Activated CD8-positive, alpha-beta memory T cell treated with anti-CD3 and anti-CD28 coated beads, Interleukin-2, amount 50 U/mL, for 1 hour (primary cell): ENCODE measurements at regions not wholly inside any gene's neighbourhood (a gene's known extent, or its start where the extent isn't known, plus 50 kb on each side); places are given as distances from the start of the nearest gene placed in this dataset.

Source experiments
- DNase-seq: peaks from one replicate; pipeline ENCODE4 v3.0.0-alpha.2; 2020; ENCODE audit errors: extremely low read depth

DNA sequence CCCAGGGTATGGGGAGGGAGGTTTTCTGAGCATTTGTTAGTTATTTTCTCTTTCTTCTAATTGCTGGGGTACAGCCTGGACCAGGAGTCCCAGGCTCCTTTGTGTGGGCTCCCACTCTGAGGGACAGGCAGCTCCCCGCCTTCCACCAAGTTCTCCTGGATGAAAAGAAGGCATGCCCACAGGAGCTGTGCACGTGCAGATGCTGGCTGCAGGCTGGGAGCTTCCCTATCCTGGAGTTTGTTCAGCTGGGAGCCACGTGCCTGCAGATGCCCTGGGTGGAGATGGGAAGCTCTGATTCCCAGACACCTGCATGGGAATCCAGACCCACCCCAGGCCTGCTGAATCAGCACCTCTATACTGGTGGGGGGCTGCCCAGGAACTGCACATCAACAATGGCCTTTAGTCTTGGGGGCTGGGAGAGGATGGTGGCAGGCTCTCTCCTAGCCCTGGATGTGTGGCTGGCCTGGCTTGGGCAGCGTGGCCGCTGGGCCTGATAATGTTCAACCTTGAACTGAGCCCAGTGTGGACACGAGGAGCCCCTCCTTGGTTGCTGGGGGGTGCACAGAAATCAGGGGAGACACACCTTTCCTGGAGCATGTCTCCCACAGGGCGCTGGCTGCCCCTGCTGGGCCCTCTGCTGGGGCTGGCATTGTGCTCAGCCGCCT is 233.6 kb upstream of the HS6ST1 start:
- no peak for DNase-seq

DNA sequence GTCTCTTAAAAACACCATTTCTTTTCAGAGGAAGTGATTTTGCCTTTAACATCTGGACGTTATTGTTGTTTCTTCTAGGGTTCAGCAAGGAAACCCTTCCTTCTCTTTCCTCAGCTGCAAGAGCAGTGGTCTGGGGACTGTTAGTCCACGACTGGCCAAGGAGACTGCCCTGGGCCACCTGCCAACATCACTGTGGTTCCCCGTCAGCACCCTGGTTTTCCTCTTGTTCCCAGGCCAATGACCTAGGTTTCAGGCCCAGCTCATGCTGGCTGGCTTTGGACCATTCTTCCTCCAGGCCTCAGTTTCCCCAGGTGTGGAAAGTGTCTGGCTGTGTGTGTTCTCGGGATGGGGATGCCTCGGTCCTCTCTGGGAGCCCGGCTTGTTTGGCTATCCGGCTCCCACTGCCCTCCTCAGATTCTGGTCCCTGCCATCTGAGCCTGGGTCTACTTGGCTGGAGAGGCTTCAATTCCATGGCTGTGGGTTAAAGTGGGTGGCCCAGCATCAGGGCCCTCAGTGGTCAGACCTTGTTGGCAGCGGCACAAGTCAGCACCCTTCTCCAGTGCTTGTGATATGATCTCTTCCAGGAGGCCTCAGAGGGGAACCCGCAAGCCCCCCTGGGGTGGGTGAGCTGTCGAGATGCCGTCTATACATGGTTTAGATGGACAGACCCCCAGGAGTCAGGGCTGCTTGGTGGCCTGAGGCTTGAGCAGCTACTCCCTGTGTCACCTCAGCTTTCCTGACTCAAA is 234.3 kb upstream of the HS6ST1 start:
- no peak for DNase-seq

DNA sequence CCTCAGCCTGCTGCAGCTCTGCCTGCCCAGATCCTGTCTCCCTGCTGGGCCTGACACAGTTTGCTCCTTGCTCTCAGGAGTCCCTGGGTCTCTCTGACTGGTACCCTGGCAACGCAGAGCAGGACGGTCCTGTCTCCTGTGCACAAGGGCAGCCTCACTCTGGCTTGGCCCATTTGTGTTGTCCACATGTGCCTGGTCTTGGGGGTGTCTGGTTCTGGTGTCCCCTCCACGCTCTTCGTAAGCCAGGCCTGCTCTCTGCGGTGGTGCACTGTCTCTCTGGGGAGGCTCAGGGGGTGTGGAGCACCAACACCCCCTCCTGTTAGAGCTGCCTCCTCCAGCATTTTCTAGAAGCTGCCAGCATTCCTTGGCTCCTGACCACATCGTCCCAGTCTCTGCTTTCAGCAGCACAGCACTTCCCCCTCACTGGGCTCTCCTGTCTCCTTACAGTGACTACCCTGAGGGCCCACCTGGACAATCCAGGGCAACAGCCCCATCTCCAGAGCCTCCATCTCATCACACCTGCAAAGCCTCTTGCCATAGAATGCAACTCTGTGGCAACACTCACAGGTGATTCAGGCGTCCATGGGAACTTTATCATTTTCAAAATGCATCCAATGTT is 235.6 kb upstream of the HS6ST1 start:
- no peak for DNase-seq

DNA sequence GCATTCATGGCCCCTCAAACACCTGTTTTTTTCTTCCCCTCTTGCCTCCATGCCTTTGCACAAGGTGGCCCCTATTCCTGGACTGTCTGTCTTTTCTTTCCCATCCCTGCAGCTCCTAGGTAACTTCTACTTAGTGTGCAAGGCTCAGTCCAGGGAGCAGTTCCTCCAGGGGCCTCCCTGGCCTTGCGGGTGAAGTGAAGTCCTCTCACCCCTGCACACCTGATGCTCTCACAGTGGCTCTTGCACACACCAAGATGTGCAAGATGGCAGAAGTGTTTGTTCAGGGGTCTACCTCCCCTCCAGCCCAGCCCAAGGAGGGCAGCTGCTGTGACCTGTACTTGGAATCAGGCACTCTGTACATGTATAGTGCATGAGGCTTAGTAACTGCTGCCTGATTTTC is 236.8 kb upstream of the HS6ST1 start:
- DNase-seq, result no peak

DNA sequence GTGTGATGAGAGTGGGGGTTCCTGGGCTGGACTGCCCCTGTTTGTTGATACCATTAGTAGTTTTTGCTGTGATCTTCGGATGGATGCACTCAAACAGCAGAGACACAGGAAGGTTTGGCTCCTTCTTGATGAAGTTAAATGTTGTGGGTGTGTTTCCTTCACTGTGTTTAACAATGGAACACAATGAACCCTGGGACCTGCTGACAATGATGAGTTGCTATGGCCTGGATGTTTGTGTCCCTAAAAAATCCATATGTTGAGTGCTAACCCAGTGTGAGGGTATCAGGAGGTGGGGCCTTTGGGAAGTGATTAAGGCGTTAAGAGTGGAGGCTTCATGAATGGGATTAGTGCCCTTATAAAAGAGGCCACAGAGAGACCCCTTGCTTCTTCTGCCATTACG is 237.4 kb upstream of the HS6ST1 start:
- no peak for DNase-seq

DNA sequence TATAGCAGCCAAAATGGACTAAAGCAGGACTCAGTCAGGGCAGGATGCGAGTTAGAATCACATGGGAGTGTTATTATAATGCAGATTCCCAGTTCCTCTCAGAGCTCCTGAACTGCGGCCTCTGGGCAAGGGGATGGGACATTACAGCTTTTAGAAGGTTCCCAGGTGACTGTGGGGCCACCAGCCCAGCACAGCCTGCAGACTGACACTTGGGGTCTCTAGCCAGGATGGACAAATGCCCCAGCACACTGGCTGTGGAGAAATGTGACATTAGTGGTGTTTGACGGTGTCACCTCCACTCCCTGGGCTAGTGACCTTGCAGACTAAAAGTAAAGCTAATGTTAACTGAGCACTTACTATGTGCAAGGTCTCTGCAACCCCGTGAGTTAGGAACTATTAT is 238.0 kb upstream of the HS6ST1 start:
- no peak for DNase-seq

DNA sequence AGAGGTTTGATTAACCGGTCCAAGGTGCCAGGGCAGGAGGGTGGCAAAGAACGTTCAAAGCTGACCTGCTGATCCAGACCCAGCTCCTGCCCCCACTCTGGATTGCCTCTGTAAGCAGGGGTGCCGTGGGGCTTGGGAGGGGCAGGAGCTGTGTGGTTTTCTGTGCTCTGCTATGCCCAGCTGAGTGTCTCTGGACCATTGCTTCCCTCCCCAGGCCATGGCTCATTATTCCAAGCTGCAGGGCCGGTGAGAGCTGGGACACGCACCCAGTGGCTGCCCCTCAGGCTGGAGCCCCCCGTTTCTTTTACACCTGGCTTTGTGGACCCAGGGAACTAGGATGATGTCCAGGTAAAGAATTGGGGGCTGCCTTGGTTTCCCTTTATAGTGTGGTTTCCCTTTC is 238.4 kb upstream of the HS6ST1 start:
- no peak for DNase-seq

DNA sequence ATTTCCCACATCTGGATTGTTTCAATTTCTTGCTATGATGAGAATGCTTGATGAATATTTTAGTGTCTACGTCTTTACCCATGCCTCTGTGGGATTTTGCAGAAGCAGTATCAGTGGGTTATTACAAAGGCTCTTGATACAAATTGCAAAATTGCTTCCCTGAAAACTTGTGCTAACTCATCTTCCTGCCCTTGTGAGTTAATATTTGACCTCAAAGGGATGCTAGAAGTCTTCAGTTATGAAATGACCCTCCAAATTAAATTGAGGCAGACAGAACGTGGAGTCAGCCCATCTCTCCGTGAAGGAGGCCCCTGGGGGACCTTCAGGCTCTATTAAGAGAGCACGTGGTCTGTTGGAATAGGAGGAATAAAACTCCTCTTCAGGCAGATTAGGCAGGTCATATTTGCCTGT is 239.2 kb upstream of the HS6ST1 start:
- DNase-seq, result no peak

DNA sequence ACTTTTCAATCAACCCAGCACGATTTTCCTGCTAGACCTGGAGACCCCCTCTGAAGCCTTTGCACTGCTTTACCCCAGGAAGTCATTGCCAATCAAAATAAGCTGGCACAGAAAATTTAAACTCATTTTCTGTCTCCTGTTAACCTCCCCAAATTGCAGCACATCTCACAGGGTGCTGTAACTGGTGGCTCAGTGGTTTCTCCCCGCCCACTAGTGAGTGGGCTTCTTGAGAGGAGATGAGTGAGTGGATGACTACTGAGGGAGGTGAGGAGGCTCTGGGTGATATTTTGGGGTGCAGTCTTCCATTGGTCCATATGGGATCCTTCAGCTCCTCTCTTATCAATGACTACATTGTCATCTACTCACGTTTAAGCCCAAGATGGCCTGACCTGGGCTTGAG is 239.8 kb upstream of the HS6ST1 start:
- DNase-seq, result no peak

DNA sequence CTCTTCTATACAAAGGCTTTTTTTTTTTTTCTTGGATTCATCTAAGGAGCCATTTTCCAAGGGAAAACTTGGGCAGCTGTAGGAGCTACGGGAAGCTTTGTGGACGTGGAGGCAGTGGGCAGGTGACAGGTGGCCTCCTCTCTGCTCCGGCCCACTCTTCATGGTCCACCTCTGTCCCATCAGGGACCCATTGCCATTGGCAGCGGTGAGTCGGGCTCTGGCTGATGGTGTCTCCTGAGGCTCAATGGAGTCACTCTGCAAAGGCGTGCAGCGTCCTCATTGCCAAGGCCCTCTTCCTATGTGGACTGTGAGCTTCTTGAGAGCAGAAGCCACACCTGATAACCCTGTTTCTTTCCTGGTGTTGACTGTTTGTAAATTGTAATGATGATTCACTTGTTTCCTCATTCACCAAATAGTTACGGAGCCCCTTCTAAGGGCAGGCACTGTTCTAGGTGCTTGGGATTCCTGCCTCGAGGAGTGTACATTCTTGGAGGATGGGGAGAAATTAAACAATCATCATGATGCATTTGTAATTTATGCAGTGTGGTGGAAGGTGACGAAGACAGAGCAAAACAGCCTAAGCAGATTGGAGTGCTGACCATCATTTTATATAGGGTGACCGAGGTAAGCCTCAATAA is 240.3 kb upstream of the HS6ST1 start:
- DNase-seq, result no peak

DNA sequence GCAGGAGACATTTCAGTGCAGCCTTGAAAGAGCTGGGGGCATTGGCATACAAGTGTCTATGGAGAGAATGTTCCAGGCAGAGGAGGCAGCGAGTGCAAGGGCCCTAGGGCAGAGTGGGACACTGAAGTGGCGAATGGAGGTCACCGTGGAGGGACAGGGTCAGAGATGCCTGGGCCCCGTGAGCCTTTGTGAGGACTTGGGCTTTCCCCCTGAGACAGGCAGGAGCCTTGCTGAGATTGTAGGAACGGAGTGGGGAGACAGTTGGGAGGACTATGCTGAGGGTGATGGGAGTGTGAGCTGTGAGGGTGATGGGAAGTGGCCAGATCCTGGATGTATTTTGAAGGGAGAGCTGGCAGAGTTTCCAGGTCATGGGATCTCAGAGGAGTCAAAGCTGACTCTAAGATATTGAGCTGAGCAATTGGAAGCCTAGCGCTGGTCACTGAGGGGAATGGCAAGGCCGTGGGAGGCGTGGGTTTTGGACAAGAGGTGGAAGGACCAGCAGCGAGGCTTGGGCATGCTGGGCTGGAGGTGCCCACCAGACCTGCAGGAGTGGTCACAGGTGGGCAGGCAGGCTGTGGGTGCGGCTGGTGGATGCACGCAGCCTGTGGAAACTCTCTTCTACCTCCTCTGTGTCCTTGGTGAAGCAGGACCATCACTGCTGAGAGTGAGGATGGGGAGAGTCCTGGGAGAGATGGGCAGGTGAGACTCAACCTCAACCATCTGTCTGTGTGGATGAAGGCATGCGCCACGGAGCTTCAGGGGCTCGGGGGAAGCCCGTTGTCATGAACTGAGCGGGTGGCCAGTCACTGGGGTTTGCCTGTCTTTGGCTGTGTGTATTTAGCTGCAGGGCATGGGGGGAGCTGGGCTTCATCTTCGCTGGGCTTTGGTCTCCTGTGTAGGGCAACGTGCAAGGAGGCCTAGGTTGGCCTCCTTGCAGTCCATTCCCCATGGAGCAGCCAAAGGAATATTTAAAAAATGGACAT is 241.2 kb upstream of the HS6ST1 start:
- DNase-seq, result no peak

DNA sequence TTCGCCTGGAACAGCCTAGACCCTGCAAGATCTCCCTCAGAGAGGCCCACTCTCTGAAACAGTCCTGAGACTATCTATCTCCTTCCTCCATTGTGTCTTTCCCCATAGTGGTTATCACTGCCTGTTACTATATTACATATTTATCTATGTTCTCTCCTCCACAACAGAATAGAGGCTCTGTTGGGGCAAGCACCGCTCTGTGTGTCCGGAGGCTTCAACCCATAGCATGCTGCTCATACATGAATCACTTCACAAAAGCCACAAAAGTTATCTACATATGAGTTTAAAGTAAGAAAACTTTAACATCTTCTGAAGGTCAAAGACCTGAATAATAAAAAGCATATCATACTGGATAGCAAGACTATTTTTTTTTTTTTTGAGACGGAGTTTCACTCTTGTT is 242.1 kb upstream of the HS6ST1 start:
- no peak for DNase-seq

DNA sequence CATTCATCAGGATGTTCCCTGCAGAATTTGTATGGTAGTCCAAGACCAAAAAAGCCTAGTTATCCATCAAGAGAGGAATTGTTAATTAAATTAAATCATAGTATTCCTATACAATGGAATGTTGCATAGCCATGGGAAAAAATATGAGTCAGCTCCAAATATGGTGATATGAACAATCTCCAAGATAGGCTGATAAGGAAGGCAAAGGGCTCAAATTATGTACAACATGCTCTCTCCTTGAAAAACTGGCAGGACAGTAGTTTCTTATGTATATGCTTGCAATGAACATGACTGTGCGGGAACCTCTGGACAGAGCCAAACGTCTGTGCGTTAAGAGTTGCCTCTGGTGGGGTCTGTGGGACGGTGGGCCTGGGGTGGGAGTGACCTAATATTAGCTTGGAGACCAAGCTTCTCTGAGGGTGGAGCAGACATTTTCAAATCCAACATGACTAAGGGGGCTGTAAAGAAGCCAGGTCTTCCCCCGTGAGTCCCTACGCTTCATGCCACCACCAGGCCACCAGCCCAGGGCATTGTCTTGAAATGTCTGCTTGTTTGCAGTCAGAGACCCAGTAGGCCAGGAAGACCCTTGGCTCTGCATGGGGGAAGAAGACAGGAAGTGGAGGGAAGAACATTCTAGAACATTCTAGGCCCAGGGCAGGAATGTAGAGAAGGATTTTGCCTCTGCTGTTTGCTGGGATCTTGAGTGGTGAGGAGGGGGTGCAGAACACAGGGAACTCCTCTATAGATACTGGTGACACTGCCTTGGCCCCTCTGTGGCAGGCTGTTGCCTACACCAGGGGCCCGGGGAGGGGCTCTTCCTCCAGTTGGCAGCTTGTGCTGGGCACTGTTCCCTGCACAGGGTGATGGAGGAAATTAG is 244.0 kb upstream of the HS6ST1 start:
- no peak for DNase-seq

DNA sequence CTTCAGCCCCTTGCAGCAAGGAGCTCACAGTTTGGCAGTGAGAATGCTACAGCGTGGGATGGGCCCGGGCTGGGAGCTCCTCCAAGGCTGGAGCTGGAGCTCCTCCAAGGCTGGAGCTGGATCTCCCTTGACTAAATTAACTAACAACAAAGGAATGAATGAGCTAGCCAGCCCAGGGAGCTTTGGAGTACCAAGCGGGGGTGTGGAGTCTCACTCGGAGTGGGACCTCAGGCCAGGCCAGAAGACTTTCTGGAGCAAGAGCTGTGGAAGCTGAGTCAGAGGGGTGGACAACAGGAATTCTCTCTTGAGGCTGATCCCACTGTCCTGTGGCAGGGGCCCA is 244.7 kb upstream of the HS6ST1 start:
- no peak for DNase-seq

DNA sequence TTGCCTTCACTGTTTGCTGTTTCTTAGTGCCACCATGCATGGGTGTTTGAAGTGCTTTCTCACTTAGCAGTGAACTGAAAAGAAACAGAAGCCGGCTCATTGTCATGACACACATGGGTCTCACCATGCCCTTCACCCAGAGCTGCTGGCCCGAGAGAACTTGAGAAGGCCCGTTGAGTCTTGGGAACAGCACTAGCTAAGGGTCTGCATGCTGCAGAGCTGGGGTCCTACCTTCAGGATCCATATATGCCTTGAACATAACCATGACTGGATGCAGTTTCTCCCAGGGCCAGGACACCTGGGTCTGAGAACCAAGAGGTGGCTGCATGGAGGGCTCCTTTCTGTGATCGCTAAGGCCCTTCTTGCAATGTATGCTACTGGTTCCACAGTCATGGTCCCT is 245.5 kb upstream of the HS6ST1 start:
- no peak for DNase-seq

DNA sequence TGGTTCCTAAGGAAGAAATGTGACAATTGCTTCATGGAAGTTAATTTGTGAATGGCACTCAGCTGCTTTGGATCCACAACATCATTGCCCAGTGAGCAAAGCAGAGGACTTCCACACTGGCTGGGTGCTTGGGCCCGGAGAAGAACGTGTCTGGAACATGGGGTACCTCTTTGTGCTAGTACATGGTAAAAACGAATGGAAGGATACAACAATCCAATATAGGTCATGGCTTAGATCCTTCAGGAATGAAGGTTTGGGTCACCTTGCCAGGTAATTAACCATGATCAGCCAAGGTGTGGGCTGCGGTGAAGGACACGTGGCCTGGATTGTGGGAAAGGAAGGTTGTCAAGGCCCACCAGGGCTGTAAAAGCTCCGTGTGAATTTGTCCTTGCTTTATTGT is 245.9 kb upstream of the HS6ST1 start:
- no peak for DNase-seq

DNA sequence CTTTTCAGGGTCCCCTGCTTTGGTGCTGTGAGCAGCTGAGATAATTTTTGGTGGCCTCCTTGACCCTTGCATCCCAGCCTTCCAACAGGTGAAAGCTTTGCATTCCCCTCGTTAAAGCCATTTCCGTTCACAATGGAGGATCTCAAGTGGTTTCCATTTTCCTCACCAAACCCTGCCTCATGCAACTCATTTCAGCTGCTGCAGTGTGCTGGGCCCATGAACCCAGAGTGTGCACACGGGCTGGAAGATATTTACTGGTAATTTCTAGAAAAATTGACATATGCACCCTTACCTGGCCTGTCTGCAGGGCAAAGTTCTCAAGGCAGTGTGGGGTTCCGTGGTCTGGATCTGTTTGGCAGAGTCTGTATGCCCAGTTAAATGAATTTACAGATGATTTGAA is 246.8 kb upstream of the HS6ST1 start:
- DNase-seq, result no peak

DNA sequence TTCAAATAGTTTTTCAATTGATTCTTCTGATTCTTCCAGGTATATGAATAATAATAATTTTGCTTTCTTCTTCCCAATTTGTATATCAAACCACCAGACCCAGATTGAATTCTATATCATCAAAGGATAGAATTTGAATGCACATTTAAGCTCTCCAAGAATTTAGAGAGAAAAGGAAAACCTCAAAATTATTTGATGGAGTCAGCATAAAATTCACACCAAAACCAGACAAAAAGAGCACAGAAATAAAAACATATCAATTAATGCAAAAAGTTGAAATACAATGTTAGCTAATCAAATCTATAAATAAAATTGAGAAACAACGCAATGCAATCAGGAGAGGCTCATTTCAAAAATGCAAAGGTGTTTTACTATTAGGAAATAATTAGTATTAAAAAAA is 248.0 kb upstream of the HS6ST1 start:
- DNase-seq, result no peak

DNA sequence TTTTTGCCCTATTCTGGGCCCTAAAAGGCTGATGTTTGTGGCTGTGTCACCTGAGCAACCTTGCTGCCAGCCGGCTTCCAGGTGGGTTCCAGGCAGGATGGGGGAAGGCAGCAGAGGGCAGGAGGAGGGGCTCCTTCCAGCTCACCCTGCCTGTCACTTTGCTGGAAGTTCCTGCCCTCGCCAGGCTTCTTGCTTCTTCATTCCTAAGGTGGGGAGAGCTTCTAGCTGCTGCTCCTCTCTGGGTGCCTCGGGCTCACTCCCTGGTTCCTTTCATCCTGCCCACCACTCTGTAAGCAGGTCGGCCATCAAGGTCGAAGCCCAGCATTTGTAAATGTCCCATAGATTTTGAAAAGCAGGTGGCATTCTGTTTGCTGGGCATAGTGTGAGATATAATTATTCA is 249.4 kb upstream of the HS6ST1 start:
- DNase-seq, result no peak

DNA sequence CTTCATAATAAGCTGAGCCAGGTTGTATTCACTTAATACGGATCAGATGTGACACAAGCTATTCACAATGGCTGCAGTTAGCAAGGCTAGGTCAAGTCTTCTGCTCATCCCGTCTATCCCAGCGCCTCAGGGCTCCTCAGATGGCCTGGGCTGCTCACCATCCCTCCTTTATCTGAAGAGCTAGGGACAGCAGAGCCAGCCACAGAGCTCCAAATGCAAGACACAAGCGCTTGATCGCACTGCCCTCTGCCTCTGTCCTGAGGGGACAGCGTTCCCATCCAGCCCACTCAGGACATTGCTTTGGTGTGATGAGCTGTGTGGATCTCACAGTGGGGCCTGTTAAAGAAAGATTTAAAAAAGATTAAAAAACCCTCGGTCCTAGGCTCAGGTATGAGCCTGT is 254.4 kb upstream of the HS6ST1 start:
- no peak for DNase-seq

DNA sequence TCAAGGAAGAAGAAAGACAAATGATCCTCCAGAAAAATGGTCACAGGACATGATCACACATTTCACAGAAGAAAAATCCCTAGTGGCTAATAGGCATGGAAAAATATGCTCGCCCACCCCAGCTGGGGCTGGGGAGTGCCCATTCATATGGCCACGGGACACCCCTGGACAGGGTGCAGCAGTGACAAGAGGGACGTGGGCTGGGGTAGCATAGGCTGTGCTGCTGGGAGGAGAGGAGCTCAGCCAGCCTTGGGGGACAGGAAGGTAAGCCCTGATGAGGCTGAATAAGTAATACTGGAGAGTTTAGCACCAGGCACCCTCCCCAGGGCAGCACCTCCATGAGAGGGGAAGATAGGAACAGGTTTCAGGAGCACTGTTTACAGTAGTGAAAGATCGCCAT is 254.9 kb upstream of the HS6ST1 start:
- no peak for DNase-seq
